ENCODE measurements at regions not wholly inside any gene's neighbourhood (a gene's known extent, or its start where the extent isn't known, plus 50 kb on each side); places are given as distances from the start of the nearest gene placed in this dataset.

DNA sequence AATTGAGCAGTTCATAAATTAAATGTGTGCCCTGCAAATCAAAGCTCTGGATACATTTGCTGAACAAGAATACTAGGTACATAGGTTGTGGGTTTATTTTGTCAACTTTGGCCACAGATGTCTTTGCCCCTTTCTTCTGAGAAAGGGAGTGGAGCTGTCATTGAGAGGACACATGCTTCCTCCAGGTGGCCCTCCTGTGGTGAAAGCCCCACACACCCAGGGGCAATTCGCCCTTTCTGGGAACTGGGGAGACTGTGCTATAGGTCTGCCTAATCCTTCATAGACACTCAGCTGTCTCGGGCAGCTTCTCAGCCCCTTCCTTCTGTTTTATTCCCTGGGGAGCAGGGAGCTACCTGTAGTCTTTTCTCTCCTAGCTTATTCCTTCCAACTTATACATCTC, 605.7 kb upstream of the DPP6 start:
- DNase-seq (ENCODE audit: low spot score), result no peak

DNA sequence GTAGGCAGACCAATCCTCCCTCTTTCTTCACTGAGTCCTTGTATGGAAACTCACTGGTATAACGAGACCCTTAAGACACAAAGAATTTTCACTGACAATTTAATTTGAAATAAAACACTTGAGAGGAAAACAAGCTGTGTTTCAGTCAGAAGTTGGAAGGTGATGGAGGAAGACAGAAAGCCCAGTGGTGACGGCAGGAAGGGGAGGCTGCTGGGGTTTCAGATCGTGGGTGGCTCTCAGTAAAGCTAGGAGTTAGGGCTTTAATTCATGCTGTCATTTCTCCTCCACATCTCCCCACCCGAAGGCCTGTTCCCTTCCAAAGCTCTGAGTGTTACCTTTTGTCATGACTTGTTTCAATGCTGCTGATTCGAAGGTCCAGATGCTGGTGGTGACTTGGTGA, 605.2 kb upstream of the DPP6 start:
- no peak for DNase-seq (ENCODE audit: low spot score)

DNA sequence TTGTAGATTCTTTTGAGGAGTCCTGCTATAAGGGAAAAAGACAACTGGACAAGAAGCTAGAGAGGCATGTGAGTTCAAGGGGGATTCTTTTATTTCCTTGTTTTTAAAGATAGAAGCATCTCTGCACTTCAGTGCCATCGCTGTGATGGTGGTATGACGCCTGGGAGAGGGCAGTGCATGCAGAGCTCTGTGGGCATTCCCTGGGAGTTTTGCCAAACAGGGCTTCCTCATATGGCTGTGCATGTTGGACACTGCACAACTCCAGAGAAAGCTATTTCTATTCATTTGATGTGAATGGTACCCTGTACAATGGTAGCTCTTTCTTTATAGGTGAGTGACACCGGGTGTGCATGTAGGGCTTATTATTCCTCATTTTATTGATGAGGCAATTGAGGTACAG, 599.5 kb upstream of the DPP6 start:
- no peak for DNase-seq (ENCODE audit: low spot score)

DNA sequence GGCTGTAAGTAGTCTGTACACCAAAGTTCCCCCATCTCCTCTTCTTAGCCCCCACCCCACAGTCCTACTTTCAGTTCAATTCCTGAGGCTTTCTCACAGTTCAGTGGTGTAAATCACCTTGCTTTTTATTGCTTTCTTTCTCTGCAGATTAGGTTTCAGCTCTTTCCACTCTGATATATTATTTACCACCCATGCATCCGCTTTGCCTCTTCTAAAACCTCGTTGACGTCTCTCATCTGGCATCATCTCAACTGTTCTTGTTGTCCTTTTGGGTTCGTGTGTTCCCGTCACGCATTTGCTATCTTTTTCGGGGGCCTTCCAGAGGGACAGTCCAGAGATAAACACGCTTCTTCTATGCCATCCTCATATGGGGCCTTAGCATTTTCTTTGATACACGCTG, 597.9 kb upstream of the DPP6 start:
- no peak for DNase-seq (ENCODE audit: low spot score)

DNA sequence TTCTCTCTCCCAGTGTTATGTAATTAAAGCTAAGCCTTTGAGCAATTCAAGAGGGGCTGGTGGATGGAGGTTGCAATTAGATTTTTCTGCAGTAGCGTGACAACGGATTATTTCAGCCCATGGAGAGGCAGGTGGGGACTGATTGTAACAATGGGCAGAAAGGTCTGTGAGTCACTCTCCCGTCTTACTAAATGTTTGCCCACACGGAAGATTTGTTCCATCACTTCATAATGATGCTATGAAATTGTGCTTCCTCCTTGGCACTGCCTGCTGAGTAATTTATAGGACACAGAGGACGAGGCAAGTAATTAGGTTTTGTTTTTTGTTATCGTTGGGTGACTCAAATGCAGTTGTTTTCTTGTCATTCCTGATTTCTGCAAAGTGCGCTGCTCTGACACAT, 594.5 kb upstream of the DPP6 start:
- DNase-seq (ENCODE audit: low spot score), result no peak

DNA sequence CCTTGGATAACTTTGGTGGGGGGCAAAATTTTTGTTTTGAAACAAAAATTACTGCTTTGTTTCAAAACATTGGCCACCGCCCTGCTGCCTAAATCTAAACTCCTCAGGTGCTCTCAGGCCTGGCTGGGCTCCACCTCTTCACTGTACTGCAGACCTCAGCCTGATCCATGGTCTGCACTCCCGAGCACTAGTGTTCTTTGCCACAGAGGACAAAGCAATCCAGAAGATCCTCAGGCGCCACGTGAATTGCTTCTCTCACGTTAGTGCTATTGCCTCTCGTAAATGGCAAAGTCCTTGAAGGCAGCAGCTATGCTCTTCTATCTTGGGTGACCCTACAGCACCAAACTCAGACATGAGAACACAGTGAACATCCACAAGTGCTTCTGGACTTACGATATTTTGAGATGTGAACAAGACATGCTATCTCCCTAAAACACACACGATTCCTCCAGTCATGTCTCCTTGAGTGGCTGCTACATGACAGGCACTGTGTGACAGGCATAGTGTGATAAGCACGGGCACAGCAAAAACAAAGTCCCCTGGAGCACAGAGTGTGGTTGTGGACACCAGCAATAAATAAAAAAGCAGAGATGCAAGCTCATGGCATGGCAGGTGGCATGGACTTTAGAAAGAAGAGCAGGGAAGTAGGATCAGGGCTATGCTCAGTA, 582.1 kb upstream of the DPP6 start:
- DNase-seq (ENCODE audit: low spot score), result no peak

DNA sequence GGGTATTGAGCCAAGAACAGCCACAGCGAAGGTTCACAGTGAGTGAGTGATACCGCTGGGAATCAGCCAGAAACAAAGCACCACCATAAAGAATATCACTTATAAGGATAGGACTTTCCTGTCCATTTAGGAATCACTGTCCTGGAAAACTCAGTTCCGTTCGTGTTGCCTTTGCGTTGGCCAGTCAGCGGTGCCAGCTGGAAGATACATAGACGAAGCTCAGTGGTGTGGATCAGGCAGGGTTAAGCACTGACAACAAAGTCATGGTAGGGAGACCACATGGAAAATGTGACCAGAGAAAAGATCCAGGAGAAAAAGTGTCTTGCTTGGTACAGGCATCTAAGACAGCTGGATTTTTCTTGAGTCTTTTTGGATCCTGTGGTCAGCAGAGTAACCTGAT, 579.7 kb upstream of the DPP6 start:
- DNase-seq (ENCODE audit: low spot score), result no peak

DNA sequence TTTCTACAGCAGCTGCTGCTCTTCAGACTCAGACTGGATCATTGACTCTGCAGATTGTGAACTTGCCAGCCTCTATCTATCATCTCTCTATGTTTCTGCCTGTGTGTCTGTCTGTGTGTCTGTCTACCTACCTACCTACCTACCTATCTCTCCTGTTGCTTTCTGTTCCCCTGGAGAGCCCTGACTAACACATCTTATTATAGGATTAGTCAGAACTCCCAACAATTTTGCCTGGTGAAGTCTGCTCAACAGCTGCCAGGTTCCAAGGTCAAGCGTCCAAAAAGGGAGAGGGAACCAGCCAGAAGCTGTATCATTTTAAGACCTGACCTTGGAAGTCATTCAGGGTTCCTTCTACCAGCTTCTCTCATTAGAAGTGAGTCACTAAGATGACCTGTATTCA, 579.0 kb upstream of the DPP6 start:
- DNase-seq (ENCODE audit: low spot score), result no peak

DNA sequence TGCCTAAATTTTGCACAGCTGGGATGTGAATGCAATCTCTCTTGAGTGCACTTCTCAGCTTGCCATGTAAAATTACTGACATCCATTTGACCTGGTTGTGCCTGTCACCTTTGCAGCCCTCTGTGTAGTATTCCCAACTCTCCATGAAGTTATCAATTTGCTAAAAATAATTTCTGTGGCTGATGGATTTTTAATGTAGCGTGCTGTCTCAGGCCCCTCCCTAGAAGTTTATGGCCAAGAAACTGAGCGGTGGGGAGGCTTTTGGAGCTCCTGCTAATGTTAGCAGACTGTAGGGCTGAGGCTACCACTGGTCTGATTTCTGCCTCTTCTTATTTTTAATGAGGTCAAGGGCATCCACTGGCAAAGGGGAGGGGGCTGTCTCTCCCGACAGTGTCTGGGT, 577.0 kb upstream of the DPP6 start:
- DNase-seq (ENCODE audit: low spot score), result no peak

DNA sequence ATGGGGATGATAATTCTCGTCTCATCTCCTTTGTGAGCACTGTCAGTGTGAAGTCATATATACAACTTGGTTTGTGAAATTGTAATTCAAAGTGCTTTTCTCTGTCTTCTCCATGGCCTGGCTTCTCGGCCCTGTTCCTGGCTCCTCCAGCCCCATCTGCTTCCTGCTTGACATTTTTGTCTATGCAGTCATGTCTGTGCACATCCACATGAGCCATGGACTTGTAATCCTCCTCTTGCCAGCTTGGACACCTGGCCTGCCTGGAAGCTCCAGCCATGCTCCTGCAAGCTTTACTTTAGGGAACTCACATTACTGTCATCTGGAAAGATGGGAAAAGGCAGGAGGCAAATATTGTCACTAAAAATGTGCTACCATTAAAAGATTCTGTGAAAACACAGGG, 576.0 kb upstream of the DPP6 start:
- DNase-seq (ENCODE audit: low spot score), result no peak

DNA sequence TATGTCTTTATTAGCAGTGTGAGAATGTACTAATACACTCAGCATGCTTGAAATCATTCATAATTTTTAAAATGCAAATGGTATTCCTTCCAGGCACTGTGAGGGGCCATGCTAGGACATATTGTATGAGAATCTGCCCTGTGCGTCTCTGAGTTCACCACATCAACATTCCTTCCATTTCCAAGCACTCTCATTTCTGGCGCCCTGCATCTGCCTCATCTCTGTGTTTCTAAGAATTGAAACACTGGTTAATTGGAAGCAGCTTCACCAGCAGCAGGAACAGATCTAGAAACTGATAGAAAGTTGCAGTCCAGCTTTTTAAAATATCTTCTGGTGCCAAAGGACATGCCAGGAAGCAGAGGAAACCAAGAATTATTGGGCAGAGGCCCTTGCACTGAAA, 555.9 kb upstream of the DPP6 start:
- DNase-seq (ENCODE audit: low spot score), result no peak

DNA sequence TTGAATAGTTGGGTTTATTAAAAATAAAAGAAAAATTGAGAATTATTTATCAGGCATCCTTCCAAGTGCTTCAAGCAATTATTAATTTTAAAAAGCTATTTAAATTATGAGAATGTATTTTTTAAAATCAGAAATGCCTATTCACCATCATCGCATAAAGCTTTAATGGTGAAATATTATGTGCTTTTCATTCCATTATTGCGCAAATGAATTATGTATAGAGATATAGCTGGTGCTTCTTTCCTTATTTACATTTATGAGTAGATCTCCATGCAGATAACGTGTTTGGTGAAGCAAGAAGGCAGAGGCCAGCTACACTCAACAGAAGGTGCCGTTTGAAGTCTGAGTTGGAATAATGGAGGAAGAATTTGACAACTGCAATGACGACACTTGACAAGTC, 549.1 kb upstream of the DPP6 start:
- no peak for DNase-seq (ENCODE audit: low spot score)

DNA sequence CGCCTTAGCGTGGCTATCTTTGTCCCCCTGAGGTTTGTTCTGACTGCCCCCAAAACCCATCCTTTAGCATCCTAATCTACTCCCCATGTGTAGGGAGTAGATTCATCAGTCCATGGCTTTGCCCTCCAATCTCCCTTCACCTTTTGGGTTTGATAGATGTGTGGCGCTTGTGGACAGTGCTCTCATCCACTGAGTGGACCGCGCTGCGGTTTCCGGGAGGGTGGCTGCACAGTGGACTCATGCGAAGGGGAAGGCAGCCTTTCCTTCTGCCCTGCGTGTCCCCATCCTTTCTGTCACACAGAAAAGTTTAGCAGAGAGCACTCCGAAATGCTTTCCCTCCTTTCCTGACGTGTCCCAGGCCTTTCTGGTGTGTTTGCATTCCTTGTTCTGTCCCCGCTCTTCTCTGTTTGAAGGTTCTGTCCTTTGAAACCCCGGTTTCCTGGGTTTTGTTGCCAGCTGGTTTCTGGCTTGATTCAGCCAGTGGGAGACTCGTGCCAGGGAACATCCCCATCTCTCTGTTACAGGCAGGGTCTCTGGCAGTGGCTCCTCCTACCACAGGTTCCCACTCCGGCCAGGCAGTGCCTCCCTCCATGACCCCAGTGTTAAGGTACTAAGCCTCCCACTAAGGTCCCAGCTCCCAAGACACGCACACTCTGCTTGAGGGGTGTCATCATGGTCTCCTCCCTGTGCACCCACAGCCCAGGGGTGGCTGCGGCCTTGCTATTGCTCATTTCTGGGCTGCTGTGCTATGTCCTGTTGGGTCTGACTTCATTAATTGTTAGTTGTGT, 547.7 kb upstream of the DPP6 start:
- no peak for DNase-seq (ENCODE audit: low spot score)

DNA sequence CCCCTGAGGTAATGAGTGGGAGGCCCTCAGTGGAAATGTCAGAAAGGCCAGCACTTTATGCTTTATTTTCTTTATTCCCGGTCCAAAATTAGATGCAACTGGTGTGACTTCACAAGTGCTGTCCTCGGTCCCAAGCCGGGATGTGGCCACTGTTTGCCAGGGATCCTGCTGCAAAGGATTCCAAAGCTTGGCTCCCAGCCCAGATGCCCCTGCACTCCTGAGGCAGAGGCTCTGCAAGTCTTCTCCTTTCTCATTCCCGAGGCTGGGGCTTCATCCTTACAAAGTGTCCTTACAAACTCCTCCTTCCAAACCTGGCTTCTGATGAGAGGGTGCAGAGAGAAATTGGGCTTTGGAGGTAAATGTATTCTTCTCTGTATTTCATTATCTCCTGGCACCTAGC, 544.3 kb upstream of the DPP6 start:
- DNase-seq (ENCODE audit: low spot score), result no peak

DNA sequence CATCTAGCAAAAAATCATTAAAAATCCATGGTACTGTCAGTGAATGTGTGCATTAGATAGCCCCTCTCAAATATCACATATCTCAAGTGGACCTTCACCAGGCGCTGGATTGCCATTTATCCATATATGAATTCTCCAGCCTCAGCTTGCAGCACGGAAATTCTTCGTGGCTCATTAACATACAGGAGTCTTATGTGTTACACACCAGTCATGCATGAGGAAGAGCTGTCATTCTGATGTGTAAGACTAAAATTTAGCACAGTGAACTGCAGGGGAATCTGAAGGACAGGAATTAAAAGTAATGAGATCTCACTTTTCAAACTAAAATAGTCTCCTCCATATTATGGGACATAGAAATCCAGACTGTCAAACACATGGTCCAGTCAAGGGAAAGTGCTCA, 542.4 kb upstream of the DPP6 start:
- no peak for DNase-seq (ENCODE audit: low spot score)

DNA sequence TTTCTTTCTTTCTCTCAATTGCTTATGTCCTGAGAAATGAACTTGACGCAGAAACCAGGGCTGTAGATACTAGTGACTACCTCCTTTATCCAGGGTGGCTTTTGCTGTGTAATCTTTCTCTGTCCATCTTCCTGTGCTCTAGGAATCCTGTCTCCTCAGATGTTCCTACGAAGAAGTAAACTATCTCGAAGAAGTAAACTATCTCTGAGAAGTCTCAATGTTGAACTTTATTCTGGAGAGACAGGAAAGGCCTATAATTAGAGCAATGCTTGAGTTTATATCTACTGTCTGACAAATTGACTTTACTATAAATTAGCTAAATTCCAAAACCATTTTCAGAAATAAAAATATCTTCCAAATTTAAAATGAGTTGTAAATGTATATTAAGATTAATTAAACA, 541.5 kb upstream of the DPP6 start:
- no peak for DNase-seq (ENCODE audit: low spot score)

DNA sequence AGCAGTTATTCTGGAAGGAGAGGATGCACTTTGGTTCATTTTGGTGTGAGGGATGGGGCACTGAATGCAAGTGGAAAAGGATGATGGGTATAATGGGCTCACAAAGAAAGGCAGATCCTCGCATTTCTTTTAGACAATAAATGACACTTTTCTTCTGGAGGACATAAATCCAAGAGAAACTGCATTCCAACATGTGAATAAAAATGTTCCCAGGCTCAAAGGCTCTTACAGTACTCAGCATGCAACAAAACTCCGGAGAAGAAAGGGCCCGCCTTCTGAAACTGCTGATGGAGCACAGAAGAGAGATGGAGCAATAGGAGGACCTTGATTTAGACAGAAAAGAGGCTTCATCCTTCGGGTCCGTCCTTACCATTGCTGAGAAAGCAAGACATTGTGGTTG, 538.2 kb upstream of the DPP6 start:
- DNase-seq (ENCODE audit: low spot score), result no peak

DNA sequence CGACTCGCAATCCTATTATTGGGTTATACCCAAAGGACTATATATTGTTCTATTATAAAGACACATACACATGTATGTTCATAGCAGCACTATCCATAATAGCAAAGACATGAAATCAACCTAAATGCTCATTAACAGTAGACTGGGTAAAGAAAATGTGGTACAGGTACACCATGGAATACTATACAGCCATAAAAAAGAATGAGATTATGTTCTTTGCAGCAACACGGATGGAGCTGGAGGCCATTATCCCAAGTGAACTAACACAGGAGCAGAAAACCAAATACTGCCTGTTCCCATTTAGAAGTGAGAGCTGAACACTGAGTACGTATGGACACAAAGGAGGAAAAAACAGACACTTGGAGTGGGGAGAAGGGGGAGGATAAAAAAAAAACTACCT, 536.8 kb upstream of the DPP6 start:
- no peak for DNase-seq (ENCODE audit: low spot score)

DNA sequence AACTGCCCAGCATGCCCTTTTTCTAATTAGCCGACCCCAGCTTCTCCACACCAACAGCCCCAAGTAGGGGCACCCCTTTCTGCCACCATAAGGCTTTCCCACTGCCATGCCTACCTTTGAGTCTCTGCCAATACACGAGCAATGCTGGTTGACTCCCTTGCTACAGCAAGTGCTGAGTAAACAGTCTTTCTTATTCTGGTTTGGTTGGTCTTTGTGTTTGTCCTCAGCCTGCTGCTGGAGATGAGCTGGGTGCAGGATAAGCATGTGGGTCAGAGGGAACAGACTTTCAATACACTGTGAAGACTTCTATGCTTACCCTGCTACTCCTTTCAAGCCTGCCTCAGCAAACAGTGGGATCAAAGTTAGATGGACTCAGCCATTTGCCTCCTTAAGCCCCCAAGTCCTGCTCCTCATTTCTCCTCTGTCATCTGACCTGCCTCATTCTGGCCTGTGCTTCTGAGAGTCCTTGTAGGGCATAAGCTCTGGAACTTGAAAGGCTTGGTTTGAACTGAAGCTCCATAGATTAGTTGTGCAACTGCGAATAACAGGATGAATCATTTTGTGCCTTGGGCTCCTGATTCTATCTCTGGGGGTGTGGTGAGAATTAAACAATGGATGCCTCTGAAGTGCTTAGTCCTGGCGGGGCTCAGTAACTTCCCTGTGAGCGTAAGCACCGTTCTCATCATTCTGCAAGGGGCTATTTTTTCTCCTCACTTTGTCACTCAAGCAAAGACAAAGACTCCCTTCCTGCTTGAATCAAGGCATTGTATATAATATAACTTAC, 533.8 kb upstream of the DPP6 start:
- no peak for DNase-seq (ENCODE audit: low spot score)

DNA sequence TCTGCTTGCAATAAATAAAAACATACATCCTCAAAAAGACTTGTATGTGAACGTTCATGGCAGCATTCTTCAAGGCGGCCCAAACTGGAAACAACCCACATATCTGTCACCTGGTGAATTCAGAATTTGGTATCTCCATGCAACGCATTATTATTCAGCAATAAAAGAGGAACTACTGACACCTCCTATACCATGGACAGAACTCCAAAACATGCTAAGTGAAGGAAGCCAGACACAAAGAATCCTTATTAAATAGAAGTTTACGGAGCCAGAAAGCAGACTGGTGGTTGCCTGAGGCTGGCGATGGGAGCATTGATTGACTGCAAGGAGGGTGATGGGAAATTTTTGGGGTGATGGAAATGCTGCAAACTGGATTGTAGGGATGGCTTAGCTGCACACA, 530.8 kb upstream of the DPP6 start:
- no peak for DNase-seq (ENCODE audit: low spot score)

DNA sequence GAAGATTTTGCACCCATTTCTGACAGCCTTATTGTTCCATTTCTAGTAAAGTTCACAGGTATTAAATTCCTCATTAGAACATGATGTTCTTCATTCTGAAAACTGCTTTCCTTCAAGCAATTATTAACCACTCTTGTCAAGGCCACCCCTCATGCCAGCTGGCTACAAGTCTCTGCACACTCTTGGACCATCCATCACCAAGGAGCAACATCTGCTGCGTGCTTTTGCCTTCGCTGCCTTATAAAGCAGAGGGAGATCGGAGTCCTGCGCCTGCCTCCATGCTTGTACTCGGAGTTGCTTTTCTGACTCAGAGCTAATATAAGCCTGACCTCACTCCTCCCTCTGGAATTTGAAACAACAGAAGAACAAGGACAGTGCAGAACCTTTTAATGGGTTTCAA, 529.9 kb upstream of the DPP6 start:
- DNase-seq (ENCODE audit: low spot score), result no peak

DNA sequence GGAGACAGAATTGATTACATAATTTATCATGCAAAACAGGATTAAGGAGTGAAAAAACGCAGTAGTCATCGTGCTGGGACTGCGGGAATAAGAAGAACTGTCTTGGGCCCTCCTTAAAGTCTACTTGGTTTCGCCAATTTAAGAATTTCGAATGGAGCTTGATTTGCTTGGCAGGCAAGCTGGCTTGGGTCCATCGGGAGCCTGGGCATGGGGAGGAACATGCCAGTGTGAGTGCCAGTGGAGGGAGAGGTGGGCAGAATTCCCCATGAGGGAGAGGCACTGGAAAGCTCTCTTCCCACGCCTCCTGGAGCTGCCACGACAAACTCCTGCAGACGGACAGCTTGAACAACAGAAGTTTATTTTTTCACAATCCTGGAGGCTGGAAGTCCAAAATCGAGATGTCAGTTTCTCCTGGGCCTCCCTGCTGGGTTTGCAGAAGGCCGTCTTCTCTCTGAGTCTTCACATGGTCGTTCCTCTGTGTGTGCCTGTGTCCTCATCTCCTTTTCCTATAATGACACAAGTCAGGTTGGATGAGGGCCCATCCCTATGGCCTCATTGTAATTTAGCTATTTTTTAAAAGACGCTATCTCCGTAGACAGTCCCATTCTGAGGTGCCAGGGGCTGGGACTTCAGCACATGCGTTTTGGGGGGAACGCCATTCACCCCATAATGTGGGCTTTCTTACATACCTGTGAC, 528.7 kb upstream of the DPP6 start:
- no peak for DNase-seq (ENCODE audit: low spot score)
